Thoracic aorta (tissue), 2 donors: ENCODE measurements at regions not wholly inside any gene's neighbourhood (a gene's known extent, or its start where the extent isn't known, plus 50 kb on each side); places are given as distances from the start of the nearest gene placed in this dataset.

Source experiments
- ATAC-seq: fragments of 150-250 bp; one replicate; pipeline ENCODE4 v1.8.0; 2017; ENCODE audit warnings: low read depth; ENCODE audit not compliant: insufficient number of reproducible peaks, low FRiP score
- DNase-seq: peaks from one replicate; pipeline ENCODE4 v3.0.0-alpha.2; 2020; ENCODE audit warnings: low spot score
- H3K27ac ChIP-seq, 2 donors: fragments of 200-600 bp; sonication (generic); 1 replicate in 1 of 2; 2 replicates in 1 of 2; pipeline ENCODE4 v1.5.1; 2016; ENCODE audit warnings: mild to moderate bottlenecking in 2 of 2, moderate library complexity in 2 of 2
- H3K27me3 ChIP-seq: fragments of 200-600 bp; sonication (generic); replicated peaks from 2 replicates; pipeline ENCODE4 v1.6.0; 2016; ENCODE audit warnings: mild to moderate bottlenecking; ENCODE audit not compliant: insufficient read depth
- H3K36me3 ChIP-seq: fragments of 200-600 bp; sonication (generic); one replicate; pipeline ENCODE4 v1.5.1; 2016
- H3K4me1 ChIP-seq, 2 donors: fragments of 200-600 bp; sonication (generic); 1 replicate in 1 of 2; 2 replicates in 1 of 2; pipeline versions ENCODE4 v1.5.1 to v1.6.0; 2016; ENCODE audit warnings: low read depth in 2 of 2, mild to moderate bottlenecking in 1 of 2; ENCODE audit not compliant: control insufficient read depth in 1 of 2
- H3K4me3 ChIP-seq: fragments of 200-600 bp; sonication (generic); 2 replicates; pipeline ENCODE4 v1.5.1; 2016; ENCODE audit warnings: mild to moderate bottlenecking
- H3K9me3 ChIP-seq: fragments of 200-600 bp; sonication (generic); 2 replicates; pipeline ENCODE4 v1.5.1; 2016
- TF ChIP-seq, protein P1 (sequence below): fragments of 200-600 bp; sonication (generic); IDR thresholded peaks from one replicate; pipeline ENCODE4 v1.5.1; 2019; ENCODE audit warnings: antibody characterized with exemption

DNA sequence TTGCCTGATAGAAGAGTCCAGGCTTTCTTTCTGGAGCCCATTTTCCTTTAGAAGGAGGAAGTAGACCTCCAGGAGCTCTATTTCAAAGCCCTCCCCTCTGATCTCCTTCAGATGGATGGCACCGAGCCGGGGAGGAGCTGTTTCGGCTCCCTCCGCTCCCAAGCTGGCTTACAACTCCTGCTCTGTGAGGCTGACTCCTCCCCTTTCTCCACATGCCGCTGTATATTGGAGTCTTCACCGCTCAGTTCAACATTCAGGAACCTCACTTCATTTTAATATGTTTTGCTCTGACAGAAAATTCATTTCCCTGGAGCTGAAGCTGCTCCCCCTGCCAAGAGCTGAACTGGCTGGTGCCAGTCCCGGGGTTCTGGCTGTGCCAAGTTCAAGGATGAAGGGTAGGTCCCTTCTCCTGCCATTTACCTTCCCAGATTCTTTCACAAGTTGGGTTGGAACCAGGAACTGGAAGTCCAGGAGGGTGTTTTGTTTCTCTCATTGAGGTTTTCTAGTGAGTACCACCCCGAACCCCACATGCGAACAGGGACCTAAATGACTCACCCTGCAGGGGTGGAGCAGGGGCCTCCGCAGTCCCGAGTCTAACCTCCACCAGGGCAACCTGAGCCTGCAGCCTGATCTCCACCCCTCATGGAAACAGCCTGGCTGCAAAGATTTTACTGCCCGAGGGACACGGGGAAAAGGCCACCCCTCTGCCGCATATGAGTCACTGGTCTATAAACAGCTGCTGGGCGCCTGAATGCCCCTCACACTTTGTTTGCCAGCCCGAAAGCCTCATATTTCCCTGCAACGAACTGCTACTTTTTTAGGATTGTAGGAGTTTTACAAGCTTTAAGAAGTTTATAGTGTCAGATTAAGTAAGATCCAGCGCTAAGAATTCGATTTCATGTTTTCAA is 68.6 kb upstream of the FOXA2 start:
- H3K4me3 ChIP-seq, result peak overlapping the region; percentile 40
- H3K9me3 ChIP-seq, result no peaks in the 10 kb centered on the region
- TF ChIP-seq, protein P1, sequence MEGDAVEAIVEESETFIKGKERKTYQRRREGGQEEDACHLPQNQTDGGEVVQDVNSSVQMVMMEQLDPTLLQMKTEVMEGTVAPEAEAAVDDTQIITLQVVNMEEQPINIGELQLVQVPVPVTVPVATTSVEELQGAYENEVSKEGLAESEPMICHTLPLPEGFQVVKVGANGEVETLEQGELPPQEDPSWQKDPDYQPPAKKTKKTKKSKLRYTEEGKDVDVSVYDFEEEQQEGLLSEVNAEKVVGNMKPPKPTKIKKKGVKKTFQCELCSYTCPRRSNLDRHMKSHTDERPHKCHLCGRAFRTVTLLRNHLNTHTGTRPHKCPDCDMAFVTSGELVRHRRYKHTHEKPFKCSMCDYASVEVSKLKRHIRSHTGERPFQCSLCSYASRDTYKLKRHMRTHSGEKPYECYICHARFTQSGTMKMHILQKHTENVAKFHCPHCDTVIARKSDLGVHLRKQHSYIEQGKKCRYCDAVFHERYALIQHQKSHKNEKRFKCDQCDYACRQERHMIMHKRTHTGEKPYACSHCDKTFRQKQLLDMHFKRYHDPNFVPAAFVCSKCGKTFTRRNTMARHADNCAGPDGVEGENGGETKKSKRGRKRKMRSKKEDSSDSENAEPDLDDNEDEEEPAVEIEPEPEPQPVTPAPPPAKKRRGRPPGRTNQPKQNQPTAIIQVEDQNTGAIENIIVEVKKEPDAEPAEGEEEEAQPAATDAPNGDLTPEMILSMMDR, result no peak
- H3K27ac ChIP-seq, result peak overlapping the region in 1 of 2 donors; percentile 35
- DNase-seq (no peak), ATAC-seq (no peak)
- H3K4me1 ChIP-seq, result peaks cover 0 to 10% of the 10 kb centered on the region in 2 donors
- H3K36me3 ChIP-seq, result no peaks in the 10 kb centered on the region
- no peaks in the 10 kb centered on the region for H3K27me3 ChIP-seq

GRCh38 chr20:22653658-22654642 is 69.6 kb upstream of the FOXA2 start:
- Histone ChIP-seq H3K4me1 (peaks cover 0 to 10% of the 10 kb centered on the region in 2 donors), H3K27ac (no peak overlapping the region), H3K4me3 (no peak overlapping the region), H3K9me3 (no peaks in the 10 kb centered on the region), H3K27me3 (no peaks in the 10 kb centered on the region), H3K36me3 (no peaks in the 10 kb centered on the region)
- no peak for ATAC-seq
- DNase-seq, result no peak
- TF ChIP-seq, protein P1, result no peak

- no peak overlapping the region for H3K27ac ChIP-seq
- no peaks in the 10 kb centered on the region for H3K4me1 ChIP-seq
- TF ChIP-seq, protein P1, result no peak
- DNase-seq (no peak), ATAC-seq (no peak)
- H3K36me3 ChIP-seq, result no peaks in the 10 kb centered on the region
- no peak overlapping the region for H3K4me3 ChIP-seq
- H3K9me3 ChIP-seq, result peaks cover 4% of the 10 kb centered on the region
- no peaks in the 10 kb centered on the region for H3K27me3 ChIP-seq
Measured at GRCh38 chr20:22663528-22664025, 79.2 kb upstream of the FOXA2 start.

GRCh38 chr20:22667198-22667597 is 82.8 kb upstream of the FOXA2 start:
- ATAC-seq (no peak), DNase-seq (no peak)
- Histone ChIP-seq H3K27ac (no peak overlapping the region), H3K4me3 (no peak overlapping the region), H3K9me3 (peaks cover 7% of the 10 kb centered on the region), H3K4me1 (no peaks in the 10 kb centered on the region), H3K27me3 (no peaks in the 10 kb centered on the region), H3K36me3 (no peaks in the 10 kb centered on the region)
- TF ChIP-seq, protein P1, result no peak

GRCh38 chr20:22672191-22672590 is 87.8 kb upstream of the FOXA2 start:
- no peak overlapping the region for H3K4me3 ChIP-seq
- ATAC-seq (no peak), DNase-seq (no peak)
- H3K36me3 ChIP-seq, result no peaks in the 10 kb centered on the region
- no peak overlapping the region for H3K27ac ChIP-seq
- no peaks in the 10 kb centered on the region for H3K4me1 ChIP-seq
- H3K27me3 ChIP-seq, result no peaks in the 10 kb centered on the region
- TF ChIP-seq, protein P1, result no peak
- H3K9me3 ChIP-seq, result peaks cover 6% of the 10 kb centered on the region
